ENCODE measurements at regions not wholly inside any gene's neighbourhood (a gene's known extent, or its start where the extent isn't known, plus 50 kb on each side); places are given as distances from the start of the nearest gene placed in this dataset.

DNA sequence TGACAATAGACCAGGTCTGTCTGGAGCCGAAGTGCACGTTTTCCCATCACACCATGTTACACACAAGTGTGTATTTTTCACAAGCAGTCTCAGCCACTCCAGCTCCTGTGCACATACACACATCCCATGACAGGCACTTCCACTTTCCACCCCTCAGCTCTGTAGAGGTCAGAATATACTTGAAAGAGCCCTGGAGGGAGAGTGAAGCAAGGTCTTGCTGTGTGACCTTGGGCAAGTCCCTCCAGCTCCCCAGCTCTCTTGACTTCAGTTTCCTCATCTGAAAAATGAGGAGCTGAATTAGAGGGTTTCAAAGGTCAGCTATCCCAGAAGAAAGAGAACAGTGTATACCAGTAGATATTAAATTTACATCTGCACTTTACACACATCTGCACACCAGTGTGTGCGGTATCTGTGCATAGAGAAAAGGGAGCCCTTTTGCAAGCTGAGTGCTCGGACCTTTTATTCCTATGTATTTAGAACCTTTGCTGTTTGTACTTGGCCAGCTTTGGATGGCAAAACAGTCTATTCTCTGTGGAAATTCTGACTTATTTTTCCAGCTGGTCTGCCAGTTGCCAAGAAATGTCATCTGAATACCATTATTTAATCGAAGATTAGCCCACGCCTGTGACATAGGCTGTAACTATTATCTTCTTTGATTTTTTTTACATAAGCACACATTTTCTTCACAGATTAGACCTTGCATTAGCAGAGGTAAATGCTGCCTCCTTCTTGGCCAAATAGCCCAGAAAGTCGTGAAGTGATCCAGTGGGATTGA lies 528.0 kb downstream of the BNC2 start:
- H3K9ac ChIP-seq (ENCODE audit: extremely low read depth, insufficient read length, low read length), result no peak overlapping the region
- H3K18ac ChIP-seq (ENCODE audit: insufficient read length, low read depth, low read length), result no peak overlapping the region
- no peaks in the 10 kb centered on the region for H3K27me3 ChIP-seq (ENCODE audit: insufficient read depth, low read length)
- no peaks in the 10 kb centered on the region for H3K79me2 ChIP-seq (ENCODE audit: insufficient read depth, low read length)
- H3K27ac Mint-ChIP-seq, result no peak overlapping the region
- peaks cover 11 to 14% of the 10 kb centered on the region in 2 experiments for H3K4me1 Mint-ChIP-seq
- no peak overlapping the region for H4K91ac ChIP-seq (ENCODE audit: insufficient read length, low read depth, low read length)
- no peak overlapping the region for H3K23ac ChIP-seq (ENCODE audit: insufficient read length, low read depth, low read length)
- H3K56ac ChIP-seq (ENCODE audit: insufficient read length, low read depth, low read length), result no peak overlapping the region
- H4K20me1 ChIP-seq (ENCODE audit: control insufficient read depth, insufficient read depth, insufficient read length), result no peaks in the 10 kb centered on the region
- H4K5ac ChIP-seq (ENCODE audit: insufficient read length, low read depth, low read length), result no peak overlapping the region
- H3K36me3 Mint-ChIP-seq (ENCODE audit: insufficient read depth in 1 of 3, low read depth in 3 of 3), result no peaks in the 10 kb centered on the region; a peak in 1 of 7 replicates
- no peaks in the 10 kb centered on the region for H3K9me3 ChIP-seq (ENCODE audit: control insufficient read depth, low read depth, low read length)
- H2BK15ac ChIP-seq (ENCODE audit: low read depth, low read length), result no peak overlapping the region
- no peak overlapping the region for H2BK12ac ChIP-seq (ENCODE audit: insufficient read length, low read depth, low read length)
- H3K4ac ChIP-seq (ENCODE audit: low read depth, low read length), result no peak overlapping the region
- H2BK120ac ChIP-seq (ENCODE audit: low read depth, low read length, poor library complexity, severe bottlenecking), result no peak overlapping the region
- H3K9me3 Mint-ChIP-seq, result no peaks in the 10 kb centered on the region
- no peak overlapping the region for H3K4me2 ChIP-seq (ENCODE audit: insufficient read depth, insufficient read length, low read length)
- no CpG with 5 or more reads among the region's 7 CpGs for WGBS (ENCODE audit: extremely low coverage, insufficient read length, low lambda C conversion rate)
- DNase-seq, result no peak
- no peak overlapping the region for H2BK20ac ChIP-seq (ENCODE audit: low read depth, low read length, poor library complexity, severe bottlenecking)
- TF ChIP-seq, protein P1, sequence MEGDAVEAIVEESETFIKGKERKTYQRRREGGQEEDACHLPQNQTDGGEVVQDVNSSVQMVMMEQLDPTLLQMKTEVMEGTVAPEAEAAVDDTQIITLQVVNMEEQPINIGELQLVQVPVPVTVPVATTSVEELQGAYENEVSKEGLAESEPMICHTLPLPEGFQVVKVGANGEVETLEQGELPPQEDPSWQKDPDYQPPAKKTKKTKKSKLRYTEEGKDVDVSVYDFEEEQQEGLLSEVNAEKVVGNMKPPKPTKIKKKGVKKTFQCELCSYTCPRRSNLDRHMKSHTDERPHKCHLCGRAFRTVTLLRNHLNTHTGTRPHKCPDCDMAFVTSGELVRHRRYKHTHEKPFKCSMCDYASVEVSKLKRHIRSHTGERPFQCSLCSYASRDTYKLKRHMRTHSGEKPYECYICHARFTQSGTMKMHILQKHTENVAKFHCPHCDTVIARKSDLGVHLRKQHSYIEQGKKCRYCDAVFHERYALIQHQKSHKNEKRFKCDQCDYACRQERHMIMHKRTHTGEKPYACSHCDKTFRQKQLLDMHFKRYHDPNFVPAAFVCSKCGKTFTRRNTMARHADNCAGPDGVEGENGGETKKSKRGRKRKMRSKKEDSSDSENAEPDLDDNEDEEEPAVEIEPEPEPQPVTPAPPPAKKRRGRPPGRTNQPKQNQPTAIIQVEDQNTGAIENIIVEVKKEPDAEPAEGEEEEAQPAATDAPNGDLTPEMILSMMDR (conservative IDR thresholded peaks at IDR 0.05), result no peak
- no peak overlapping the region for H2AK5ac ChIP-seq (ENCODE audit: insufficient read length, low read length)
- H3K4me3 Mint-ChIP-seq, result no peak overlapping the region
- no peak overlapping the region for H3K14ac ChIP-seq (ENCODE audit: insufficient read depth, low read length)
- no peaks in the 10 kb centered on the region for H3K27me3 Mint-ChIP-seq (ENCODE audit: low read depth)
- H2AFZ ChIP-seq (ENCODE audit: low read length), result no peak overlapping the region
- H3K4me1 ChIP-seq (ENCODE audit: insufficient read depth, low read length), result no peaks in the 10 kb centered on the region
- no peak overlapping the region for H3T11ph ChIP-seq (ENCODE audit: low read length)
- H2BK5ac ChIP-seq (ENCODE audit: insufficient read length, low read length), result no peak overlapping the region
- no peaks in the 10 kb centered on the region for H3K23me2 ChIP-seq (ENCODE audit: insufficient read length, low read depth, low read length, poor library complexity, severe bottlenecking)
- H4K8ac ChIP-seq (replicated peaks; ENCODE audit: insufficient read length, low read depth, low read length), result no peak overlapping the region
- no peak overlapping the region for H3K27ac ChIP-seq (ENCODE audit: insufficient read length, low read depth, low read length)
- H3K79me1 ChIP-seq (ENCODE audit: insufficient read depth, low read depth, low read length, poor library complexity, severe bottlenecking), result no peaks in the 10 kb centered on the region
